SK-MEL-5 (cell line): ENCODE measurements at regions not wholly inside any gene's neighbourhood (a gene's known extent, or its start where the extent isn't known, plus 50 kb on each side); places are given as distances from the start of the nearest gene placed in this dataset.
A peak's percentile ranks its signal among the peaks of the same experiment; 100 is the strongest.

Experiments
- DNase-seq: peaks from one replicate; pipeline ENCODE4 v3.0.0-alpha.2; 2016; ENCODE audit warnings: low read depth, low spot score
- in situ Hi-C: cut with HindIII; loops from 2 replicates; pipeline ENCODE4 v1.10.0; 2016; ENCODE audit warnings: low sequenced_read_pairs, high pct_unique_total_duplicates, low pct_unique_long_range_greater_than_20kb
- small RNA-seq, 2 experiments: library from RNA; depleted of rRNA; stranded (forward); fragments of <200 nt; gene quantifications; one replicate each; pipeline ENCODE3, GENCODE V24; 2014

GRCh38 chr6:81821449-81821848, 69.0 kb upstream of the TENT5A start:
- DNase-seq: no peak
- in situ Hi-C loops: no loop called here

- DNase-seq: no peak
- in situ Hi-C loops: no loop called here
These were observed 68.5 kb upstream of the TENT5A start for GRCh38 chr6:81820980-81821379.

GRCh38 chr6:81820422-81820821, 67.9 kb upstream of the TENT5A start:
- in situ Hi-C loops: no loop called here
- no peak for DNase-seq

- no peak for DNase-seq
- in situ Hi-C loops: no loop called here
These were observed 67.3 kb upstream of the TENT5A start for GRCh38 chr6:81819767-81820166.

GRCh38 chr6:81818901-81819361, 66.5 kb upstream of the TENT5A start:
- in situ Hi-C loops: no loop called here

GRCh38 chr6:81816380-81816779, 63.9 kb upstream of the TENT5A start:
- DNase-seq: peak; percentile 33
- in situ Hi-C loops: no loop called here

More at GRCh38 chr6:81818901-81819361, 66.5 kb upstream of the TENT5A start:
- peak; percentile 21 for DNase-seq

GRCh38 chr6:81814370-81815076, 62.0 kb upstream of the TENT5A start:
- DNase-seq: peak; percentile 18
- in situ Hi-C loops: no loop called here

- in situ Hi-C loops: no loop called here
- DNase-seq: no peak
These were observed 60.8 kb upstream of the TENT5A start for GRCh38 chr6:81813305-81813704.

- in situ Hi-C loops: no loop called here
- no peak for DNase-seq
These were observed 59.9 kb upstream of the TENT5A start for GRCh38 chr6:81812401-81812800.

- in situ Hi-C loops: no loop called here
- no peak for DNase-seq
These were observed 56.5 kb upstream of the TENT5A start for GRCh38 chr6:81808851-81809570.

- in situ Hi-C loops: no loop called here
- DNase-seq: no peak
These were observed 54.5 kb upstream of the TENT5A start for GRCh38 chr6:81806793-81807565.

GRCh38 chr6:81802356-81802755, 49.9 kb upstream of the TENT5A start:
- no peak for DNase-seq

More at GRCh38 chr6:81802356-81802755, 49.9 kb upstream of the TENT5A start:
- in situ Hi-C loops: no loop called here

Small RNA genes lying in the stretch of these regions (small RNA-seq; reads per million reads assigned to genes)
- 0 reads per million in 2 experiments for gene AL360157.1
